Left colon (tissue), 2 donors: ENCODE measurements at regions not wholly inside any gene's neighbourhood (a gene's known extent, or its start where the extent isn't known, plus 50 kb on each side); places are given as distances from the start of the nearest gene placed in this dataset.
A peak's percentile ranks its signal among the peaks of the same experiment; 100 is the strongest.

Experiments used
- ATAC-seq: fragments of 200-7000 bp; cut with Tn5 transposase; one replicate; pipeline ENCODE4 v1.9.1; 2020; ENCODE audit warnings: mild to moderate bottlenecking, moderate library complexity
- DNase-seq, 2 donors: peaks; one replicate each; pipeline ENCODE4 v3.0.0-alpha.2; 2020
- intact Hi-C, 2 donors: fragments of 100-400 bp; cut with DNase I in 1 of 2; cut with micrococcal nuclease in 1 of 2; formaldehyde crosslinking; loops; one replicate each; pipeline versions ENCODE4 v1.11.2 to v1.14.0; 2022; cut with DNase I, micrococcal nuclease
- donor health status: DM: no; HTN: no; CAD: no.
- donor health status: DM: yes; HTN: yes; CAD: no.

- DNase-seq, result no peak
- intact Hi-C loops, result no loop called here
- ATAC-seq, result no peak
Observed at GRCh38 chr2:213202011-213202410, 50.6 kb upstream of the IKZF2 start.

- intact Hi-C loops, result no loop called here
- ATAC-seq (no peak), DNase-seq (no peak)
Observed at GRCh38 chr2:213205944-213206343, 54.5 kb upstream of the IKZF2 start.

GRCh38 chr2:213213186-213213585, 61.8 kb upstream of the IKZF2 start:
- intact Hi-C loops, result no loop called here
- no peak for ATAC-seq
- no peak for DNase-seq

- intact Hi-C loops, result no loop called here
- ATAC-seq, result no peak
- no peak for DNase-seq
Observed at GRCh38 chr2:213214209-213214608, 62.8 kb upstream of the IKZF2 start.

GRCh38 chr2:213216461-213216860, 65.0 kb upstream of the IKZF2 start:
- intact Hi-C loops, result no loop called here
- ATAC-seq (no peak), DNase-seq (no peak)

GRCh38 chr2:213219816-213220215, 64.4 kb upstream of the SPAG16 start:
- intact Hi-C loops, result no loop called here

GRCh38 chr2:213220967-213221603, 63.2 kb upstream of the SPAG16 start:
- no peak for DNase-seq
- ATAC-seq, result no peak
- intact Hi-C loops, result no loop called here

More at GRCh38 chr2:213219816-213220215, 64.4 kb upstream of the SPAG16 start:
- no peak for ATAC-seq
- no peak for DNase-seq

GRCh38 chr2:213221957-213222356, 62.3 kb upstream of the SPAG16 start:
- DNase-seq (no peak), ATAC-seq (no peak)
- intact Hi-C loops, result no loop called here

GRCh38 chr2:213224366-213224765, 59.9 kb upstream of the SPAG16 start:
- DNase-seq (no peak), ATAC-seq (no peak)
- intact Hi-C loops, result no loop called here

GRCh38 chr2:213225866-213226265, 58.4 kb upstream of the SPAG16 start:
- ATAC-seq (no peak), DNase-seq (no peak)
- intact Hi-C loops, result no loop called here

GRCh38 chr2:213227458-213227857, 56.8 kb upstream of the SPAG16 start:
- ATAC-seq, result no peak
- intact Hi-C loops, result no loop called here
- no peak for DNase-seq

GRCh38 chr2:213228638-213229037, 55.6 kb upstream of the SPAG16 start:
- ATAC-seq (no peak), DNase-seq (no peak)
- intact Hi-C loops, result no loop called here

- intact Hi-C loops, result no loop called here
- DNase-seq, result no peak
Observed at GRCh38 chr2:213229814-213230213, 54.5 kb upstream of the SPAG16 start.

GRCh38 chr2:213231966-213232365, 52.3 kb upstream of the SPAG16 start:
- DNase-seq (no peak), ATAC-seq (no peak)
- intact Hi-C loops, result no loop called here

More at GRCh38 chr2:213229814-213230213, 54.5 kb upstream of the SPAG16 start:
- ATAC-seq, result no peak

- DNase-seq (peak in 1 of 2 donors; percentile 5), ATAC-seq (no peak)
- intact Hi-C loops, result no loop called here
Observed at GRCh38 chr2:213232649-213233437, 51.4 kb upstream of the SPAG16 start.

GRCh38 chr2:213233438-213234330, 50.6 kb upstream of the SPAG16 start:
- no peak for DNase-seq
- intact Hi-C loops, result no loop called here
- no peak for ATAC-seq
